ENCODE measurements at regions not wholly inside any gene's neighbourhood (a gene's known extent, or its start where the extent isn't known, plus 50 kb on each side); places are given as distances from the start of the nearest gene placed in this dataset.
"Not testable (repeated sequence)": the region's sequence is repeated elsewhere in the genome, so short reads cannot be mapped to it uniquely, and the experiment has no call there.

GRCh38 chr2:16760426-16760825 lies 94.8 kb upstream of the CYRIA start:
- no peak overlapping the region for H3K4me3 ChIP-seq (ENCODE audit: low read depth, low read length)
- no peak for DNase-seq (ENCODE audit: low read depth)
- TF ChIP-seq CTCF (IDR thresholded peaks at IDR 0.05; ENCODE audit: insufficient read depth, low read depth, low read length): no peak

GRCh38 chr2:16756831-16757644 lies 91.4 kb upstream of the CYRIA start:
- peak; percentile 78 for DNase-seq (ENCODE audit: low read depth)
- H3K4me3 ChIP-seq (ENCODE audit: low read depth, low read length): no peak overlapping the region
- TF ChIP-seq CTCF (IDR thresholded peaks at IDR 0.05; ENCODE audit: insufficient read depth, low read depth, low read length): peak; percentile 86

- DNase-seq (ENCODE audit: low read depth): no peak
- no peak overlapping the region for H3K4me3 ChIP-seq (ENCODE audit: low read depth, low read length)
- no peak for TF ChIP-seq CTCF (IDR thresholded peaks at IDR 0.05; ENCODE audit: insufficient read depth, low read depth, low read length)
Observed at GRCh38 chr2:16755442-16755841, 89.8 kb upstream of the CYRIA start.

GRCh38 chr2:16753025-16753424 lies 87.4 kb upstream of the CYRIA start:
- H3K4me3 ChIP-seq (ENCODE audit: low read depth, low read length); DNase-seq (ENCODE audit: low read depth): not testable (repeated sequence)

GRCh38 chr2:16750925-16751214 lies 85.2 kb upstream of the CYRIA start:
- DNase-seq (ENCODE audit: low read depth); H3K4me3 ChIP-seq (ENCODE audit: low read depth, low read length): not testable (repeated sequence)

GRCh38 chr2:16750175-16750924 lies 84.7 kb upstream of the CYRIA start:
- DNase-seq (ENCODE audit: low read depth): no peak
- TF ChIP-seq CTCF (IDR thresholded peaks at IDR 0.05; ENCODE audit: insufficient read depth, low read depth, low read length): no peak
- no peak overlapping the region for H3K4me3 ChIP-seq (ENCODE audit: low read depth, low read length)

GRCh38 chr2:16748511-16749266 lies 83.1 kb upstream of the CYRIA start:
- DNase-seq (ENCODE audit: low read depth); H3K4me3 ChIP-seq (ENCODE audit: low read depth, low read length): not testable (repeated sequence)

GRCh38 chr2:16747689-16748088 lies 82.1 kb upstream of the CYRIA start:
- DNase-seq (ENCODE audit: low read depth): no peak
- H3K4me3 ChIP-seq (ENCODE audit: low read depth, low read length): no peak overlapping the region
- TF ChIP-seq CTCF (IDR thresholded peaks at IDR 0.05; ENCODE audit: insufficient read depth, low read depth, low read length): no peak

Measured in fibroblast of villous mesenchyme (primary cell).